GM12891 (cell line): ENCODE measurements at regions not wholly inside any gene's neighbourhood (a gene's known extent, or its start where the extent isn't known, plus 50 kb on each side); places are given as distances from the start of the nearest gene placed in this dataset.

Experiments
- PAX5 ChIP-seq: IDR thresholded peaks from 2 replicates; pipeline ENCODE4 v1.6.1; 2011; ENCODE audit warnings: low read length, moderate library complexity, mild to moderate bottlenecking; ENCODE audit not compliant: insufficient read depth, severe bottlenecking
- POLR2A ChIP-seq: IDR thresholded peaks from 2 replicates; pipeline ENCODE4 v1.6.1; 2011; ENCODE audit warnings: low read depth, low read length, control low read depth
- POLR2AphosphoS5 ChIP-seq: IDR thresholded peaks from 2 replicates; pipeline ENCODE4 v1.6.1; 2011; ENCODE audit warnings: low read depth, low read length, control low read depth
- POU2F2 ChIP-seq: IDR thresholded peaks from 2 replicates; pipeline ENCODE4 v1.6.1; 2011; ENCODE audit warnings: low read depth, mild to moderate bottlenecking, control low read depth, low read length, moderate library complexity
- SPI1 ChIP-seq: IDR thresholded peaks from 2 replicates; pipeline ENCODE4 v1.6.1; 2011; ENCODE audit warnings: low read depth, low read length, control low read depth
- TAF1 ChIP-seq: IDR thresholded peaks from 2 replicates; pipeline ENCODE4 v1.6.1; 2011; ENCODE audit warnings: low read depth, low read length, control low read depth

- TF ChIP-seq TAF1 = no peak
- no peak for TF ChIP-seq POLR2AphosphoS5
- no peak for TF ChIP-seq POU2F2
- TF ChIP-seq PAX5 = no peak
- TF ChIP-seq SPI1 = no peak
- no peak for TF ChIP-seq POLR2A
Observed at GRCh38 chr17:34511265-34511664, 68.1 kb upstream of the TMEM132E start.
